Fibroblast of lung (primary cell): ENCODE measurements at regions not wholly inside any gene's neighbourhood (a gene's known extent, or its start where the extent isn't known, plus 50 kb on each side); places are given as distances from the start of the nearest gene placed in this dataset.

Source experiments
- DNase-seq, 2 donors: peaks; one replicate each; pipeline versions ENCODE4 v3.0.0 to v3.0.0-alpha.2; 2010; ENCODE audit warnings: low read depth in 2 of 2
- H2AFZ ChIP-seq: 2 replicates; pipeline ENCODE4 v1.5.1; 2012; ENCODE audit warnings: low read length, control low read depth, inconsistent platforms
- H3K27ac ChIP-seq: 2 replicates; pipeline ENCODE4 v1.5.1; 2011; ENCODE audit warnings: low read length, control low read depth; ENCODE audit not compliant: insufficient read depth
- H3K27me3 ChIP-seq: 2 replicates; pipeline ENCODE4 v1.5.1; 2011; ENCODE audit warnings: mild to moderate bottlenecking, low read length; ENCODE audit not compliant: control insufficient read depth, insufficient read depth
- H3K36me3 ChIP-seq: 2 replicates; pipeline ENCODE4 v1.5.1; 2011; ENCODE audit warnings: low read length; ENCODE audit not compliant: control insufficient read depth, insufficient read depth
- H3K4me1 ChIP-seq: 2 replicates; pipeline ENCODE4 v1.5.1; 2011; ENCODE audit warnings: low read length; ENCODE audit not compliant: control insufficient read depth, insufficient read depth; ENCODE audit errors: extremely low read depth
- H3K4me2 ChIP-seq: 2 replicates; pipeline ENCODE4 v1.5.1; 2011; ENCODE audit warnings: low read length, control low read depth; ENCODE audit not compliant: insufficient read depth; ENCODE audit errors: extremely low read depth
- H3K4me3 ChIP-seq, 4 experiments: fragments of 200-600 bp in 1 of 4; sonication (generic) in 1 of 4; replicated peaks in 1 of 4; 2 replicates each; pipeline ENCODE4 v1.5.1; 2011 to 2016; ENCODE audit warnings: low read length in 4 of 4, low read depth in 3 of 4, mild to moderate bottlenecking in 3 of 4, control low read depth in 2 of 4, inconsistent platforms in 1 of 4, mixed read lengths in 1 of 4; ENCODE audit not compliant: insufficient read depth in 1 of 4; ENCODE audit errors: control extremely low read depth in 1 of 4
- H3K79me2 ChIP-seq: 2 replicates; pipeline ENCODE4 v1.5.1; 2012; ENCODE audit warnings: mild to moderate bottlenecking, low read length, inconsistent platforms; ENCODE audit not compliant: control insufficient read depth, insufficient read depth
- H3K9ac ChIP-seq: 2 replicates; pipeline ENCODE4 v1.5.1; 2011; ENCODE audit warnings: mild to moderate bottlenecking, low read length, control low read depth; ENCODE audit not compliant: insufficient read depth
- H3K9me3 ChIP-seq: 2 replicates; pipeline ENCODE4 v1.5.1; 2012; ENCODE audit warnings: low read depth, low read length; ENCODE audit not compliant: control insufficient read depth, insufficient read depth
- H4K20me1 ChIP-seq: 2 replicates; pipeline ENCODE4 v1.5.1; 2011; ENCODE audit warnings: low read length; ENCODE audit not compliant: control insufficient read depth, insufficient read depth; ENCODE audit errors: extremely low read depth
- CTCF ChIP-seq, 2 donors: IDR thresholded peaks in 1 of 2; conservative IDR thresholded peaks in 1 of 2; 1 replicate in 1 of 2; 2 replicates in 1 of 2; pipeline ENCODE4 v1.5.1; 2011 to 2012; ENCODE audit warnings: low read length in 2 of 2, control low read depth in 1 of 2, inconsistent platforms in 1 of 2, low read depth in 1 of 2, mild to moderate bottlenecking in 1 of 2
- EZH2 ChIP-seq: IDR thresholded peaks from 2 replicates; pipeline ENCODE4 v1.5.1; 2012; ENCODE audit warnings: low read length, control low read depth, mild to moderate bottlenecking; ENCODE audit errors: missing control alignments

GRCh38 chrY:19142093-19142492, 368.6 kb upstream of the HSFY2 start:
- H3K27me3 ChIP-seq, result no peaks in the 10 kb centered on the region
- TF ChIP-seq CTCF (conservative IDR thresholded peaks at IDR 0.05 in 1 of 2, IDR thresholded peaks at IDR 0.05 in 1 of 2; ENCODE audit: low read depth in 1 of 2, low read length in 2 of 2), result no peak
- no peak for TF ChIP-seq EZH2

DNA sequence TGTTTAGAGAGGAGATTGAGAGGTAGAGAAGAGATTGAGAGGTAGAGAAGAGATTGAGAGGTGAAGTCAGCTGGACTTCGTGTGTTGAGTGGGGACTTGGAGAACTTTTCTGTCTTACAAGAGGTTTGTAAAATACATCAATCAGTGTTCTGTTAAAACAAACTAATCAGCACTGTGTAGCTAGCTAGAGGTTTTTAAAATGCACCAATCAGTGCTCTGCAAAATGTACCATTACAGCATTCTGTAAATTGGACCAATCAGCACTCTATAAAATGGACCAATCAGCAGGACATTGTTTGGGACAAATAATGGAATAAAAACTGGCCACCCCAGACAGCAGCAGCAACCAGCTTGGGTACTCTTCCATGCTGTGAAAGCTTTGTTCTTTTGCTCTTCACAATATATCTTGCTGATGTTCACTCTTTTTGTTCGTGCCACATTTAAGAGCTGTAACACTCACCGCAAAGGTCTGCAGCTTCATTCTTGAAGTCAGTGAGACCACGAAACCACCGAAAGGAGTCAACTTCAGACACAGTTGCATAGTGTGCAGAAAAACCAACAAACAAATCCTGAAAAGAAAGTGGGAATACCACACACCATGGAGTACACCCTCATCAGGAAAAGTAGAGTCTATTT, 366.9 kb upstream of the HSFY2 start:
- TF ChIP-seq CTCF (conservative IDR thresholded peaks at IDR 0.05 in 1 of 2, IDR thresholded peaks at IDR 0.05 in 1 of 2; ENCODE audit: low read depth in 1 of 2, low read length in 2 of 2), result no peak
- no peak for TF ChIP-seq EZH2
- no peaks in the 10 kb centered on the region for H3K79me2 ChIP-seq
- H3K4me3 ChIP-seq, result no peak overlapping the region
- no peaks in the 10 kb centered on the region for H4K20me1 ChIP-seq
- H3K9me3 ChIP-seq, result no peaks in the 10 kb centered on the region
- H3K27me3 ChIP-seq, result no peaks in the 10 kb centered on the region
- H3K9ac ChIP-seq, result no peak overlapping the region
- H3K27ac ChIP-seq, result no peak overlapping the region
- no peak overlapping the region for H2AFZ ChIP-seq
- H3K4me2 ChIP-seq, result no peak overlapping the region
- no peaks in the 10 kb centered on the region for H3K4me1 ChIP-seq
- DNase-seq, result no peak
- no peaks in the 10 kb centered on the region for H3K36me3 ChIP-seq

More at GRCh38 chrY:19142093-19142492, 368.6 kb upstream of the HSFY2 start:
- Histone ChIP-seq H2AFZ (no peak overlapping the region), H3K4me3 (no peak overlapping the region), H3K9me3 (no peaks in the 10 kb centered on the region), H3K4me1 (no peaks in the 10 kb centered on the region), H3K79me2 (no peaks in the 10 kb centered on the region), H4K20me1 (no peaks in the 10 kb centered on the region), H3K4me2 (no peak overlapping the region), H3K27ac (no peak overlapping the region), H3K36me3 (no peaks in the 10 kb centered on the region), H3K9ac (no peak overlapping the region)
- DNase-seq, result no peak

DNA sequence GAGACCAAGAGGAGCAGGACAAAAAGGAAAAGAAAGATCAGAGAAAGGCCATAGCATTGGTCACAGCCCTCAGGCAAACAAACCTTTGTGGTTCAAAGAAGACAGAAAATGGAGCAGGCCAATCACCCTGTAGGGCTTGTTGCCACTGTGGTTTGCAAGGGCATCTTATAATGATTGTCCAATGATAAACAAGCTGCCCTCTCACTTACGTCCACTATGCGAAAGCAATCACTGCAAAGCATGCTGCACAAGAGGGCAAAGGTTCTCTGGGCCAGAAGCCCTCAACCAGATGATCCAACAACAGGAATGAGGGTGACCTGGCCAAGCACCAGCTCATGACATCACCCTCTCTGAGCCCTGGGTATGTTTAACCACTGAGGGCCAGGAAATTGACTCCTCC, 360.9 kb upstream of the HSFY2 start:
- no peaks in the 10 kb centered on the region for H3K36me3 ChIP-seq
- H3K79me2 ChIP-seq, result no peaks in the 10 kb centered on the region
- H3K27me3 ChIP-seq, result no peaks in the 10 kb centered on the region
- H3K4me1 ChIP-seq, result no peaks in the 10 kb centered on the region
- no peak for DNase-seq
- no peaks in the 10 kb centered on the region for H4K20me1 ChIP-seq
- no peak overlapping the region for H3K27ac ChIP-seq
- TF ChIP-seq EZH2 (no peak), CTCF (conservative IDR thresholded peaks at IDR 0.05 in 1 of 2, IDR thresholded peaks at IDR 0.05 in 1 of 2; ENCODE audit: low read depth in 1 of 2, low read length in 2 of 2) (no peak)
- no peak overlapping the region for H3K4me3 ChIP-seq
- no peak overlapping the region for H3K9ac ChIP-seq
- no peak overlapping the region for H3K4me2 ChIP-seq
- H3K9me3 ChIP-seq, result no peaks in the 10 kb centered on the region
- no peak overlapping the region for H2AFZ ChIP-seq
